Lower leg skin (tissue), 3 donors: ENCODE measurements at regions not wholly inside any gene's neighbourhood (a gene's known extent, or its start where the extent isn't known, plus 50 kb on each side); places are given as distances from the start of the nearest gene placed in this dataset.

ENCODE experiments used
- POLR2A ChIP-seq, 2 donors: fragments of 450-650 bp; IDR thresholded peaks; one replicate each; pipeline ENCODE4 v1.6.1; 2016 to 2017; ENCODE audit warnings: antibody characterized with exemption in 2 of 2, mild to moderate bottlenecking in 1 of 2, moderate library complexity in 1 of 2
- TF ChIP-seq, protein P1 (sequence below), 3 donors: fragments of 450-650 bp; IDR thresholded peaks; one replicate each; pipeline ENCODE4 v1.5.1; 2016; ENCODE audit warnings: antibody characterized with exemption in 3 of 3, mild to moderate bottlenecking in 3 of 3, moderate library complexity in 2 of 3

DNA sequence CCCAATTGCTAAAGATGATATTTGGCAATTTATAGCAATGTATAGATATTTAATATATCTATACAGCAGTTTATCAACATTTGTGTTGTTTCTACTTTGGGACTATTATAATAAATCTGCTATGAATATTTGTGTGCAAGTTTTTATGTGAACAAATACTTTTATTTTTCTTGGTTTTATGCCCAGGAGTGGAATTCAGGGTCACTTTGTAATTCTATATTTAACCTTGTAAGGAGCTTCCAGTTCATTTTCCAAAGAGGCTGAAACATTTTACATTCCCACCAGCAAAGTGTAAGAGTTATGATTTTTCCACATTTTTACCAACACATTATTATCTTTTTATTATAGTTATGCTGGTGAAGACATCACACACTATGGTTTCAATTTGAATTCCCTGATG, 801.3 kb downstream of the PCDH18 start:
- TF ChIP-seq, protein P1, sequence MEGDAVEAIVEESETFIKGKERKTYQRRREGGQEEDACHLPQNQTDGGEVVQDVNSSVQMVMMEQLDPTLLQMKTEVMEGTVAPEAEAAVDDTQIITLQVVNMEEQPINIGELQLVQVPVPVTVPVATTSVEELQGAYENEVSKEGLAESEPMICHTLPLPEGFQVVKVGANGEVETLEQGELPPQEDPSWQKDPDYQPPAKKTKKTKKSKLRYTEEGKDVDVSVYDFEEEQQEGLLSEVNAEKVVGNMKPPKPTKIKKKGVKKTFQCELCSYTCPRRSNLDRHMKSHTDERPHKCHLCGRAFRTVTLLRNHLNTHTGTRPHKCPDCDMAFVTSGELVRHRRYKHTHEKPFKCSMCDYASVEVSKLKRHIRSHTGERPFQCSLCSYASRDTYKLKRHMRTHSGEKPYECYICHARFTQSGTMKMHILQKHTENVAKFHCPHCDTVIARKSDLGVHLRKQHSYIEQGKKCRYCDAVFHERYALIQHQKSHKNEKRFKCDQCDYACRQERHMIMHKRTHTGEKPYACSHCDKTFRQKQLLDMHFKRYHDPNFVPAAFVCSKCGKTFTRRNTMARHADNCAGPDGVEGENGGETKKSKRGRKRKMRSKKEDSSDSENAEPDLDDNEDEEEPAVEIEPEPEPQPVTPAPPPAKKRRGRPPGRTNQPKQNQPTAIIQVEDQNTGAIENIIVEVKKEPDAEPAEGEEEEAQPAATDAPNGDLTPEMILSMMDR (IDR thresholded peaks at IDR 0.05): no peak
- TF ChIP-seq POLR2A (IDR thresholded peaks at IDR 0.05): no peak
